HG02885 (cell line): ENCODE measurements at regions not wholly inside any gene's neighbourhood (a gene's known extent, or its start where the extent isn't known, plus 50 kb on each side); places are given as distances from the start of the nearest gene placed in this dataset.

Source experiments
- ATAC-seq: cut with Tn5 transposase; IDR thresholded peaks from one replicate; pipeline ENCODE4 v1.9.1; 2021; ENCODE audit warnings: mild to moderate bottlenecking; ENCODE audit not compliant: unreplicated experiment, poor library complexity

- no peak for ATAC-seq
These were observed 899.2 kb downstream of the PDHA2 start for GRCh38 chr4:96739101-96739500.

DNA sequence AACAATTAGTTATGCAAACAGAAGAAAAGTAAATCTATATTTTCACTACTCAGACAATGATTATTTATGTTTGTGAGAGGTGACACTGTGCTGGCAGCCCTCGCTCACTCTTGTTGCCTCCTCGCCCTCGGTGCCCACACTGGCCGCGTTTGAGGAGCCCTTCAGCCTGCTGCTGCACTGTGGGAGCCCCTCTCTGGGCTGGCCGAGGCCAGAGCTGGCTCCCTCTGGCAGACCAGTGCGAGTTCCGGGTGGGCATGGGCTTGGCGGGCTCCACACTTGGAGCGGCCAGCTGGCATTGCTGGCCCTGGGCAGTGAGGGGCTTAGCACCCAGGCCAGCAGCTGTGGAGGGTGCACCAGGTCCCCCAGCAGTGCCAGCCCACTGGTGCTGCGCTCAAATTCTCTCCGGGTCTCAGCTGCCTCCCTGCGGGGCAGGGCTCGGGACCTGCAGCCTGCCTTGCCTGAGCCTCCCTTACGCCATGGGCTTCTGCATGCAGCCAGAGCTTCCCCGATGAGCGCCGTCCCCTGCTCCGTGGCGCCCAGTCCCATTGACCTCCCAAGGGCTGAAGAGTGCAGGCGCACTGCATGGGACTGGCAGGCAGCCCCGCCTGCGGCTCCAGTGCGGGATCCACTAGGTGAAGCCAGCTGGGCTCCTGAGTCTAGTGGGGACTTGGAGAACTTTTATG lies 902.6 kb downstream of the PDHA2 start:
- ATAC-seq: no peak

DNA sequence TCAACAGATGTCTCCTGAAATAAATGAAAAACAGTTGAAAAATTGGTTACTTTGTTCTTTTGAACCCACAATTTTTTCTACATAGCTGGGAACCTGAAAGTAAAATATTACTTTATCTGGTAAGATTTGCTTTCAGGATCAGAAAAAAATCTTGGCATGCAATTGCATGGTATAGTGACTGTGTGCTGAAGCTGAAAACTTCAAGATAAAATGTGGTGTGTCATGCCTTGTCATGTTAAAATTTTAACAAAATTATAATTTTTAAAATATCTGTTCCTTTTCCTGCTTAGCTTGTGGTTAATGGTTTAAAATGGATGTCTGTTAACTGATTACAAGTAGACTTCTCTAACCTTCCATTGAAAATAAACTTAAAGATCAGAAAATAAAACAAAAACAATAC lies 904.8 kb downstream of the PDHA2 start:
- no peak for ATAC-seq

- no peak for ATAC-seq
These were observed 913.3 kb downstream of the PDHA2 start for GRCh38 chr4:96753216-96753615.

GRCh38 chr4:96755569-96756484 lies 915.9 kb downstream of the PDHA2 start:
- ATAC-seq: no peak

DNA sequence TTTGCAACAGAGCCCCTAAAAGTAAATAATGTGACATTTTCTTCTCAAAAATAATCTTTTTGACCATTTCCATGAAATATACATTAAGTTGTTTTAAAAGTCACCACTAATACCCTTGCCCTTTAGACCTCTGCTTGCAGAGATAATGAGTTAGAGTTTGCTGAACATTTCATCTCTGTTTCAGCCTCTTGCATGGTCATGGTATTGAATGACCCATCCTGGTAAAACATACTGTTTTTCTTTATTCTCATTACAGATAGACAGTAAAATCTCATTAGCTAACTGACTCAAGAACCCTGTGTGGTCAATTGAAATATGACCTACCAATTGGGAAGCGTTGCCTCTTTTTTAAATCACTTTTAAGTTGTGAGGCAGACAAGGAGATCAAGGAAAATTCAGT lies 916.7 kb downstream of the PDHA2 start:
- ATAC-seq: no peak

DNA sequence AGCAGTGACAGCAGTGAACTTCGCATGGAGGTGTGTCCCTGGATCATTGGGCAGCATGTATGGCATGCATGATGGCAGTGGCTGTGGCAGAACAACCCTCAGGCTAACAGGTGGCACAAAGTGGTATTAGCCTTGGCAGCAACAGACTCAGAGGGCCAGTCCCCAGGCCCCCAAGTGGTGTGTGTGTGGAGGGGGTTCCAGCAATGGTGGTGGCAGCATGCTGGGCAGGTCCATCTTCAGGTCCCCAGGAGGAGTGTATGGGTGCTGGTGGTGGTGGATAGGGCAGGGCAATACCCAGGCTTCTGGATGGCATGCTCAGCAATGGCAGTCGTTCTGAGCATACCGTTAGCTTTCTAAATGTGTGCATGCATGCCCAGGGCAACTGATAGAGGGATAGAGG lies 923.7 kb downstream of the PDHA2 start:
- no peak for ATAC-seq

DNA sequence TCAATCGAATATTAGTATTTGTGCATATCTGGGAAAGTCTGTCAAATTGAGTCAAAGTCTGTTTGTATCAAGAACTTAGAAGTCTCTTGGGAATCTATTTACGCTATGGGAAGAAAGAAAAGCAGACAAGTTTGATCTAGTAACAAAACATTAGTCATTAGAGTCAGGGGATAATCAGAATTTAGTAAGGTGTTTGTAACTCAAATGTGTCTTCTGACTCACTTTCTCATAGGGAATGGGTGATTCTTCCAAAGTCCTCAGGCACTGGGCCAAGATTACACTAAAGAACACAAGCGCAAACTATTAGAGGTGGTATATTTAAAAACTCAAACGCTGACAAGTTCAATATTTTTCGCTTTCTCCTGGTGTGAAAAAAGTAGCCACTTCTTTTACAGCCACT lies 926.5 kb downstream of the PDHA2 start:
- ATAC-seq: no peak

GRCh38 chr4:96767815-96768480 lies 928.1 kb downstream of the PDHA2 start:
- no peak for ATAC-seq

DNA sequence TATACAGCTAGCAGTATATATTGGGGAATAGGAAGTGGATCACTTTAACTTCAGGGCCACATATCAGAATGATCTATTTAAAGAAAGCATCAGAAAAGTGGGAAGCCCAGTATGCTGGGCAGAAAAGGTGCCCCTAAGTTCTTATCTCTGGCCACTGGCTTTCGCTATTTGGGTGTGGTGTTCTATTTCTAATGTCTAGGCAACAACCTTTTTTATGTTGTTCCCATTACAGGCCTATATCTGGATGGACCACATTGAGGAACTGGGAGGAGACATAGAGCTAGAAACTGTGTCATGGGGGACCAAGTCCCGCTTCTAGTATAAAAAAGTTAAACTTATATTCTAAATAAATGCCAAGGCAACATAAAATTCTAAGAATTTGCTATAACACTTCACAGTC lies 935.6 kb downstream of the PDHA2 start:
- no peak for ATAC-seq

DNA sequence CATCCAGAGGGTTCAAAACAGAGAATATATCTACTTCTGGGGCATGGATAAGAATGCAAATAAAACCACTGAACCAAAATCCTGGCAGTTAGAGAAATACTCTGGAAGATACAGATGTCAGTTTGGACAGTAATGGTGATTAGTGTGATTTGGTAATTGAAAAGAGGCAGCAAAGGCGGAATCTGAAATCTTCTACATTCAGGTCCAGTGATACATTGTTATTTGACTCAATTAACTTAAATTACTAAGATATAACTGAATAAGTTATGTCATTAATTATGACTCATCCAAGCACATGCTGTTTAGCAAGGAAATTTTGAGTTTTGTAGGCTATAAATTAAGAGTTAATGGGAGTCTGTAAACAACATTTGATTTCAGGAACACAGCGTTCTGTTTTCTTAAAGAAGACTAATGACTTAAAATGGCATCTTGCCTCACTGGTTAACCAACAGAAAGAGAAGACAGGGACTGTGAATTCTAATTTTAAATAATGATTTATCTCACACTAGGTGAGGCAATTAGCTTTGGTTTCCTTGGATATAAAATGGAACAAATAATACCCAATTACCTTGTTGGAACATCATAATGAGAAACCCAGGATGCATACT lies 937.1 kb downstream of the PDHA2 start:
- no peak for ATAC-seq

DNA sequence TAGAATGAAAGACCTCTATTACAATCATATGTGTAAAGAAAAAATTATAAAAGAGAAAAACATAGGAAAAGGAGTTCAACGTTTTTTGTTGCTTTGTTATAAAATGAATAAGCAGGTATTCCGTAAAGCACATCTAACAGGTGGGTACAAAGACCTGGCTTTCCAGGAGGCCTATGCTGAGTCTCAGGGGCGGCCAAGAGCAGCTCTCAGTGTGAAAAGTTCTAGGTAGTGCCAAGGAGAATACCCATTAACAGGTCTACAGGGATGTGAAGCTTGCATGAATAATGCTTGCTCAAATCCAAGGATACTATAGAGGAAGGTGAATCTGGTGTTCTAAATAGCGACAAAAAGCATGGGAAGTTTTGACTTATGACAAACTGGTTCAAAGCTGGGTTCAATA lies 944.4 kb downstream of the PDHA2 start:
- ATAC-seq: no peak

DNA sequence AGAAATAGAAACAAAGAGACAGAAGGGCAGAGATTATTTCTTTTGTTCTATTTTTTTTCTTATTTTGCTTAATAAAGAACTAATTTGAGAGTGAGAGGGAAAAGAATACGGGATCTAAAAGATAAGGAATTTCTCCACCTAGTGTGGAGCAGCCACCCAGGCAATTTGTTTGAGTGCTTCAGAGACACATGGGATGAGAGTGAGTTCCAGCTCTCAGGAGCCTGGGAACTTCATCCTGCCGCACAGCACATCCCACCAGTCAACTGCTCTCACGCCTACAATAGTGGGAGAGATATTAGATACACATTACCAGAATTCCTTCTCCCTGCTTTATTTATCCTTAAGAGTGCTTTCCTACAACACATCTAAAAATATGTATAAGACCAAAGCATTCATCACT lies 946.4 kb downstream of the PDHA2 start:
- no peak for ATAC-seq

DNA sequence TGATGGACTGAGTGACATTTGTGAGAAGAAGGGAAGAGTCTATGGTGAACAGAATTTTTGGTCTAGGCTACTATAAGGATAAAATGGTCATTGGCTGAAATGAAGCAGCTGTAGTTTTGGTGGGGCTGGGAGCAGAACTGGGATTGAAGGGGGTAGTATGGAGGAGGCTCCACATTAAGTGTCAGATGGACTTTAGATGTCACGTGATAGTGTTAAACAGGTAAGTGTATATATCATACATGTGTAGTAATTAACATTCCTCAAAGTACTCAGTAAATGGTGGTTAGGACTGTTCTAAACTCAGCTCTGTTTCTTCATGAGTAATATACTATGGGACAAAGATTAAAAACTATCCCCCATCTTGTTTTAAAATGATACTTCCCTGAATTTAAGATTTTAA lies 947.9 kb downstream of the PDHA2 start:
- no peak for ATAC-seq

DNA sequence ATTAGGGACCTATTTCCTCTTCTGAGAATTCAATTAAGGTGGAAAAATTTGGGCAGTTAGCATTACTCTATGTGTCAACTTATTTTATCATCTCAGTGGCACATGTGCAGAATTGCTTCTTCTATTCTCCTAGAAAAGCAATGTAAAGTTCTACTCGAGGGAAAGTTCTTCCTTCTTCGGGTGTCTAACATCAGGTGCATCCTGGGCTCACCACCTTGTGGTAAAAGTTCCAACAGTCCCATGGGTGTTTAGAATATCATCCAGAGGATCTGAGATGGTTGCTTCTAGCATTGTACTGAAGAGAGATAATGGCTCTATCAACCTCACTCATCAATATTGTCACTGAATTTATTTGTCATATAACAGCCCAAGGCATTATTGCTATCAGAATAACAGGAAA lies 969.7 kb downstream of the PDHA2 start:
- ATAC-seq: no peak

GRCh38 chr4:96827086-96827485 lies 987.2 kb downstream of the PDHA2 start:
- no peak for ATAC-seq

- no peak for ATAC-seq
These were observed 993.9 kb downstream of the PDHA2 start for GRCh38 chr4:96833831-96834230.

DNA sequence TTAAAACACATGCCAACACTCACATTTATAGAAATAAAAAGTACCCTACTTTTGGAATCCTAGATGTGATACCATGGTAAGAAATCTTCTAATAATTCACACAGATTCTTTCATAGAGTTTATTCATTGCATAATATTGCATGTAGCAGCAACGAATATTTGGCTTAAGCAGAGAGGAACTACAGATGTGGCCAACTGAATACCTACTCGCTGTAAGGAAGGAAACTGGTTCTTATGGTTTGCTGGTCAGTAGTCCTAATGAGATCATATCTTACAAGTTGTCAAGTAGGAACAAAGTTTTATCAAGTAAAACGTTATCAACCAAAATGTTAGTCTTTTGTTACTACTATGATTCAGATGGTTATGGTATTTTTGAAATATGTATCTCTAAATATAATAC lies 996.1 kb downstream of the PDHA2 start:
- ATAC-seq: no peak

DNA sequence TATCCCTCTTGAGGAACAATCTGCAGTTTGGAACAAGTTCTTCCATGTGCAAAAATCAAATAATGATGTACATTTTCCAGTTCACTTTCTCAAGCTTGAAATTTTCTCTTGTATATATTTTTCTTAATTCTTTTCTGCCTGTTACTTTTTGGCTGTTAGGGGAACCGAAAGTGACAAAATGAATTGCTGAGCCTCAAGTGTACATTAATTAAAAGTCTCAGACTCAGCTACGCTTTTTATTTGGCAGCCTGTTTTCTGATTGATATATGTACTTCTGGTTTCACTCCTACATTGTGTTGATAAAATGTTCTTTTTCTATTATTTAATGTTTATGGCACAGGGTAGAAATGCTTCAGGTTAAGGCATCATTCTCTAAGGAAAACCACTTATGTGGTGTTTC lies 999.5 kb downstream of the PDHA2 start:
- ATAC-seq: no peak

DNA sequence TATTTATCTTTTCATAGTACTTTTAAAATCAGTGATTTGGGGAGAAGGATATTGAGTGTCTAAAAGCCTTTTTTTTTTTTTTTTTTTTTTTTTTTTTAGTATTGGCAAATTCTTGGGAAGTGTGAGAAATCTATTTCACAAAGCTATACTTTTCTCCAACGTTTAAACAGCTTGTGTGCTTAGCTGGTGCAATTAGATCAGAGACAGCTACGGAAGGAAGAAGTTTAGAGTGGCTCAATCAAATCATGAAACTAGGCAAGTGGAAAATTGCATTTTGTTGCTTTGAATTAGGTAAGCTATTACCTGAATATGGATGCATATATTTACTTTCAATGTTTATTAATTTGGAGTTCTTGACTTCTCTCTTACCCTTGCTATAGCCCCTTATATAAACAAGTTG lies 1001.9 kb downstream of the PDHA2 start:
- ATAC-seq: no peak
